Mesenchymal stem cell (in vitro differentiated cells and primary cell): ENCODE measurements at regions not wholly inside any gene's neighbourhood (a gene's known extent, or its start where the extent isn't known, plus 50 kb on each side); places are given as distances from the start of the nearest gene placed in this dataset.
"Not testable (repeated sequence)": the region's sequence is repeated elsewhere in the genome, so short reads cannot be mapped to it uniquely, and the experiment has no call there.

Source experiments
- DNase-seq: peaks from one replicate; pipeline ENCODE4 v3.0.0-alpha.2; 2013
- H2AFZ ChIP-seq: one replicate; pipeline ENCODE4 v1.6.1; 2013; ENCODE audit warnings: low read depth, mild to moderate bottlenecking, control low read depth, inconsistent platforms, low read length, moderate library complexity
- H2AK5ac ChIP-seq: 2 replicates; pipeline ENCODE4 v1.6.1; 2013; ENCODE audit warnings: low read length, moderate library complexity, mild to moderate bottlenecking, inconsistent platforms; ENCODE audit not compliant: severe bottlenecking
- H2BK120ac ChIP-seq: one replicate; pipeline ENCODE4 v1.6.1; 2013; ENCODE audit warnings: low read depth, mild to moderate bottlenecking, inconsistent platforms, low read length, moderate library complexity
- H2BK12ac ChIP-seq, 2 experiments: one replicate each; pipeline ENCODE4 v1.6.1; 2013; ENCODE audit warnings: inconsistent platforms in 2 of 2, low read length in 2 of 2, mild to moderate bottlenecking in 2 of 2, moderate library complexity in 2 of 2, control low read depth in 1 of 2
- H2BK15ac ChIP-seq: one replicate; pipeline ENCODE4 v1.6.1; 2013; ENCODE audit warnings: mild to moderate bottlenecking, low read depth, inconsistent platforms; ENCODE audit not compliant: poor library complexity, severe bottlenecking
- H2BK5ac ChIP-seq: 2 replicates; pipeline ENCODE4 v1.6.1; 2013; ENCODE audit warnings: low read depth, mild to moderate bottlenecking, low read length, control low read depth, inconsistent platforms; ENCODE audit not compliant: poor library complexity, severe bottlenecking
- H3K14ac ChIP-seq, 2 experiments: one replicate each; pipeline ENCODE4 v1.6.1; 2013; ENCODE audit warnings: inconsistent platforms in 2 of 2, low read length in 2 of 2, control low read depth in 1 of 2, mild to moderate bottlenecking in 1 of 2, moderate library complexity in 1 of 2
- H3K18ac ChIP-seq, 2 experiments: one replicate each; pipeline ENCODE4 v1.6.1; 2013; ENCODE audit warnings: inconsistent platforms in 2 of 2, low read length in 2 of 2, control low read depth in 1 of 2, low read depth in 1 of 2, mild to moderate bottlenecking in 1 of 2
- H3K23ac ChIP-seq, 2 experiments: one replicate each; pipeline ENCODE4 v1.6.1; 2013; ENCODE audit warnings: inconsistent platforms in 2 of 2, low read length in 2 of 2, mild to moderate bottlenecking in 2 of 2, moderate library complexity in 2 of 2, control low read depth in 1 of 2
- H3K27ac ChIP-seq: 2 replicates; pipeline ENCODE4 v1.5.1; 2013; ENCODE audit warnings: mild to moderate bottlenecking, moderate library complexity, low read length, control low read depth, inconsistent platforms; ENCODE audit not compliant: poor library complexity, severe bottlenecking
- H3K27me3 ChIP-seq, 2 experiments: 2 replicates each; pipeline versions ENCODE4 v1.6.1 to v1.7.0; 2013; ENCODE audit warnings: low read length in 2 of 2, mild to moderate bottlenecking in 2 of 2, moderate library complexity in 2 of 2, control low read depth in 1 of 2, inconsistent platforms in 1 of 2; ENCODE audit not compliant: control insufficient read depth in 1 of 2, insufficient read depth in 1 of 2
- H3K36me3 ChIP-seq, 2 experiments: 2 replicates each; pipeline versions ENCODE4 v1.6.1 to v1.7.0; 2013; ENCODE audit warnings: low read length in 2 of 2, control low read depth in 1 of 2, inconsistent platforms in 1 of 2, low read depth in 1 of 2, mild to moderate bottlenecking in 1 of 2; ENCODE audit not compliant: insufficient read depth in 2 of 2, control insufficient read depth in 1 of 2
- H3K4ac ChIP-seq, 2 experiments: one replicate each; pipeline ENCODE4 v1.6.1; 2013; ENCODE audit warnings: inconsistent platforms in 2 of 2, low read length in 2 of 2, mild to moderate bottlenecking in 2 of 2, moderate library complexity in 2 of 2, control low read depth in 1 of 2, low read depth in 1 of 2
- H3K4me1 ChIP-seq: 2 replicates; pipeline ENCODE4 v1.6.1; 2013; ENCODE audit warnings: low read depth, low read length, control low read depth; ENCODE audit not compliant: control insufficient read depth, insufficient read depth
- H3K4me2 ChIP-seq: 2 replicates; pipeline ENCODE4 v1.6.1; 2013; ENCODE audit warnings: low read length, mild to moderate bottlenecking, inconsistent platforms; ENCODE audit not compliant: poor library complexity, severe bottlenecking
- H3K4me3 ChIP-seq, 2 experiments: 2 replicates each; pipeline versions ENCODE4 v1.5.1 to v1.7.0; 2013; ENCODE audit warnings: low read length in 2 of 2, mild to moderate bottlenecking in 2 of 2, control low read depth in 1 of 2, low read depth in 1 of 2; ENCODE audit not compliant: insufficient read depth in 1 of 2
- H3K79me1 ChIP-seq: replicated peaks from 2 replicates; pipeline ENCODE4 v1.6.1; 2013; ENCODE audit warnings: mild to moderate bottlenecking, control low read depth, low read length, inconsistent platforms; ENCODE audit not compliant: poor library complexity, severe bottlenecking
- H3K9ac ChIP-seq: 2 replicates; pipeline ENCODE4 v1.7.0; 2013; ENCODE audit warnings: mild to moderate bottlenecking, low read length, moderate library complexity
- H3K9me3 ChIP-seq: 2 replicates; pipeline ENCODE4 v1.7.0; 2013; ENCODE audit warnings: mild to moderate bottlenecking, low read length; ENCODE audit not compliant: control insufficient read depth
- H4K8ac ChIP-seq: one replicate; pipeline ENCODE4 v1.6.1; 2013; ENCODE audit warnings: inconsistent platforms, mild to moderate bottlenecking, low read length, moderate library complexity
- H4K91ac ChIP-seq: one replicate; pipeline ENCODE4 v1.6.1; 2013; ENCODE audit warnings: mild to moderate bottlenecking, low read length, inconsistent platforms
- WGBS: methylation state at CpG from one replicate; pipeline ENCODE4 v1.1.7; 2013; ENCODE audit warnings: mixed read lengths; 5-methylcytosine and 5-hydroxymethylcytosine counted together

DNA sequence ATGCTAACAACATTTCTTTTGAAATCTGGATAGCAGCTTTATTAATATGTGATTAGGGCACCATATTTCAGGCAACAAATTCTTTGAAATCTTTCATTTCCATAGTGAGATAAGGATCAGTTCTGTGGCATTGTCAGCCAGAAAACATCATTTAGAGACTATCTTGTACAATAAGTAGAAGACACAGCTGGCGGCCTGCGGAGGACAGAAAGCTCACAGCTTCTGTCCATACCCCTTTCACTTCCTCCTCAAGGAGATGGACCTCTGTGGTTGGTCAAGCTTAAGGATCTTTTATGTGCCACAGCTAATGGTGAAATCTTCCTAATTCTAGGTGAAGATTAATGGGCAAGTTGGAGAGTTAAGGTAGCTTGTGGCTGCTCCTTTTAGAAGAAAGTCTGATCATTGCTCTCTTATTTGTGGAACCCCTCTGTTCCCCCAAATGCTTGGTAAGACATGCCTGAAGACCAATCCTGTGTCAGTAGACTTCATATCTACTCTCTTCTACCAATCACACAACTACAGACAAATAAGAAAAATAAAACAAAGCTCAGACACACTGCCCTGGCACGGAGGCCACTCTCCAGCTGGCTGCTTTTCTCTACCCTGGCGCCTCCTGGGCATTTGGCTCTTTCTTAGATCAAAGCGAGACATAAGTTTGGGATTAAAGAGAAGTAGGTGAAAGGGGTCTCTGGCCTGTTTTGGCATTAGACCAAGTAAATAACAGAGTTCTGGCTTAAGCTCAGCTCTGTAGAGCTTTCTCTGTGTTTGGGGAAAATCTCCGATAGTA, 5298.2 kb upstream of the TPTE start:
- not testable (repeated sequence) for H4K8ac ChIP-seq, H3K79me1 ChIP-seq, H3K4me2 ChIP-seq, H2AFZ ChIP-seq, H3K14ac ChIP-seq, H2BK15ac ChIP-seq, H3K27ac ChIP-seq, H3K36me3 ChIP-seq, H3K18ac ChIP-seq, H3K4ac ChIP-seq, H3K23ac ChIP-seq, H4K91ac ChIP-seq, H3K4me3 ChIP-seq, H2BK120ac ChIP-seq, H3K4me1 ChIP-seq, H2BK12ac ChIP-seq, H3K9ac ChIP-seq, H2AK5ac ChIP-seq, DNase-seq, H2BK5ac ChIP-seq, H3K27me3 ChIP-seq
- 41% methylated on average over 5 of the region's 6 CpGs for WGBS
- peaks cover 30% of the 10 kb centered on the region for H3K9me3 ChIP-seq

DNA sequence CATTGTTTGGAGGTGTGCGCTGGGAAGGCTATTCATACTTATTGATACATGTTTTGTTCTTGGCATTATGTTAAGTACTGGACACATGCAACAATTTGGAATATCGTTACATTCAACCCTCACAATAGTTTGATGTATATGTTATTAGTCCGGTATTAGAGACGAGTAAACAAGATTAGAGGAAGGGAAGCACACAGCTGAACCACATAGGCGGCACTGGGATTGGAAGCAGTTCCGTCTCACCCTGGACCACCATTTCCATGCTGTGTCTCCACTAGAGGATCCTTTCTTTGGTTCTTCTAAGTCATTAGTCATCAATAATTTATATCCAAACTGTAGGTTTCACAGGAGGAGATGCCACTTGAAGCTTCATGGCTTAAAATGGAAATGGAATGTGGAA, 5297.2 kb upstream of the TPTE start:
- H3K18ac ChIP-seq, H3K36me3 ChIP-seq, H2AK5ac ChIP-seq, H3K4me1 ChIP-seq, H3K79me1 ChIP-seq, H2BK12ac ChIP-seq, H3K23ac ChIP-seq, DNase-seq, H2BK15ac ChIP-seq, H2BK120ac ChIP-seq, H3K9ac ChIP-seq, H2AFZ ChIP-seq, H3K4ac ChIP-seq, H3K14ac ChIP-seq, H3K4me3 ChIP-seq, H3K4me2 ChIP-seq, H3K27me3 ChIP-seq, H4K8ac ChIP-seq, H4K91ac ChIP-seq, H2BK5ac ChIP-seq, H3K27ac ChIP-seq: not testable (repeated sequence)
- 84% methylated on average over 5 of the region's 6 CpGs for WGBS
- H3K9me3 ChIP-seq, result peaks cover 33% of the 10 kb centered on the region

DNA sequence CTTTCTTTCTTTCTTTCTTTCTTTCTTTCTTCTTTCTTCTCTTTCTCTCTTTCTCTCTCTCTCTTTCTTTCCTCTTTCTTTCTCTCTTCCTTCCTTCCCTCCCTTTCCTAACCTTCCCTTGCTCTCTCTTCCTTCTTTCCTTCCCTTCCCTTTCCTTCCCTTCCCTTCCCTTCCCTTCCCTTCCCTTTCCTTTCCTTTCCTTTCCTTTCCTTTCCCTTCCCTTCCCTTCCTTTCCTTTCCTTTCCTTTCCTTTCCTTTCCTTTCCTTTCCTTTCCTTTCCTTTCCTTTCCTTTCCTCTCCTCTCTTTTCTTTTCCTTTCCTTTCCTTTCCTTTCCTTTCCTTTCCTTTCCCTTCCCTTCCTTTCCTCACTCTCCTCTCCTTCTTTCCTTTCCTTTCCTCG, 5294.1 kb upstream of the TPTE start:
- not testable (repeated sequence) for H4K91ac ChIP-seq, H3K9ac ChIP-seq, H3K4me2 ChIP-seq, H3K27me3 ChIP-seq, H3K23ac ChIP-seq, H2BK120ac ChIP-seq, H3K4me3 ChIP-seq, H3K36me3 ChIP-seq, H2AK5ac ChIP-seq, H3K4ac ChIP-seq, H2BK12ac ChIP-seq, H2BK15ac ChIP-seq, H2BK5ac ChIP-seq, DNase-seq, H3K79me1 ChIP-seq, H3K18ac ChIP-seq, H4K8ac ChIP-seq, H3K4me1 ChIP-seq, H3K27ac ChIP-seq, H3K14ac ChIP-seq, H2AFZ ChIP-seq
- peaks cover 38% of the 10 kb centered on the region for H3K9me3 ChIP-seq
- no CpG with 5 or more reads among the region's 1 CpG for WGBS

DNA sequence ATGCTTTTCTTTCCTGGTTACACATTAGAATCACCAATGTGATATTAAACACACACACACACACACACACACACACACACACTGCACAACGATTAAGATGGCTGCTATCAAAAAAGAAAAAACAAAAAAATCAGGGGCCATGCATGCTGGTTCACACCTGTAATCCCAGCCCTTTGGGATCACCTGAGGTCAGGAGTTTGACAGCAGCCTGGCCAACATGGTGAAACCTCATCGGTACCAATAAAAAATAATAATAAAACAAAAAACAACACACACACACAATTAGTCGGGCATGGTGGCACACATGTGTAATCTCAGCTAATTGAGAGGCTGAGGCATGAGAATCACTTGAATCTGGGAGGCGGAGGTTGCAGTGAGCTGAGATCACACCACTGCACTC, 5290.8 kb upstream of the TPTE start:
- H3K79me1 ChIP-seq, H3K4me1 ChIP-seq, H3K23ac ChIP-seq, H3K27ac ChIP-seq, DNase-seq, H3K27me3 ChIP-seq, H2BK5ac ChIP-seq, H3K4me2 ChIP-seq, H4K91ac ChIP-seq, H3K36me3 ChIP-seq, H3K9ac ChIP-seq, H3K14ac ChIP-seq, H2AK5ac ChIP-seq, H4K8ac ChIP-seq, H3K4me3 ChIP-seq, H2BK120ac ChIP-seq, H2BK15ac ChIP-seq, H2AFZ ChIP-seq, H2BK12ac ChIP-seq, H3K18ac ChIP-seq, H3K4ac ChIP-seq: not testable (repeated sequence)
- H3K9me3 ChIP-seq, result peaks cover 28% of the 10 kb centered on the region
- WGBS, result 79% methylated on average over 3 of the region's 4 CpGs
